ENCODE measurements at regions not wholly inside any gene's neighbourhood (a gene's known extent, or its start where the extent isn't known, plus 50 kb on each side); places are given as distances from the start of the nearest gene placed in this dataset.

DNA sequence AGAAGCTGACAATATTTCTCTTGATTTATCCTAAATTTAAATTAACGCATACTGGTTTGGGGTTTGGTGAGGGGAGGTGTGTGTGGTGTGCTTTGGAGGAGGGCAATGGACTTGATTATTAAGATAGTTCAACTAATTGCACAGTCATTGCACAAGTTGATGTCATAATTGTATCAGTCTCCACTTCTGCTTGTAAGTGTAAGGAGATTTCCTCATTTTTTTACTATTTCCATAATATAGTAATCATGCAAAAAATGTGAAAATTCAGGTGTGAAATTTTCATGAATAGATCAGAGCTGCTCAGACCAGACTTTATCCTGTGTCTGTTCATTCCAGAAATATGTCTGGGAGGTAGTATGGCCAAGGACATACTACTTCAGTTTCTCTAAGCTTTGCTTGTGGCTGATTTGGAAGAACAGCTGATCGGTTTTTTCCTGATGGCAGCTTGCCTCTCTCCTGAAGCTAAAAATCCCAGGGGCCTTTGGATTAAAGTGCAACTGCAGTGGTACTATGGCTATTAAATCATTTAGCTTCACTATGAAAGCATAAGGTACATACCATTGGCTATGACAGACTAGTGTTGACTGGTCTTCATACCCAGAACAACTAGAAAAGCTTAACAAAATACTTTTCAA is 201.8 kb upstream of the MIR17HG start:
- Histone ChIP-seq H3K27me3 (no peaks in the 10 kb centered on the region), H3K4me3 (no peak overlapping the region), H2AFZ (replicated peaks) (no peak overlapping the region), H3K9ac (no peak overlapping the region), H3K4me2 (no peak overlapping the region), H3K27ac (no peak overlapping the region), H3K79me2 (ENCODE audit: low read depth) (no peaks in the 10 kb centered on the region), H3K9me3 (ENCODE audit: low read depth) (no peaks in the 10 kb centered on the region), H3K36me3 (no peaks in the 10 kb centered on the region), H3K4me1 (no peaks in the 10 kb centered on the region), H3F3A (ENCODE audit: low read depth) (no peaks in the 10 kb centered on the region), H4K20me1 (ENCODE audit: low read depth) (no peaks in the 10 kb centered on the region)
- no peak overlapping the region for H3K27ac Mint-ChIP-seq
- peaks cover 5% of the 10 kb centered on the region for H3K9me3 Mint-ChIP-seq
- no peak overlapping the region for H3K4me3 Mint-ChIP-seq
- peaks cover 3% of the 10 kb centered on the region for H3K27me3 Mint-ChIP-seq (ENCODE audit: insufficient read depth, low read depth)
- TF ChIP-seq, protein P1, sequence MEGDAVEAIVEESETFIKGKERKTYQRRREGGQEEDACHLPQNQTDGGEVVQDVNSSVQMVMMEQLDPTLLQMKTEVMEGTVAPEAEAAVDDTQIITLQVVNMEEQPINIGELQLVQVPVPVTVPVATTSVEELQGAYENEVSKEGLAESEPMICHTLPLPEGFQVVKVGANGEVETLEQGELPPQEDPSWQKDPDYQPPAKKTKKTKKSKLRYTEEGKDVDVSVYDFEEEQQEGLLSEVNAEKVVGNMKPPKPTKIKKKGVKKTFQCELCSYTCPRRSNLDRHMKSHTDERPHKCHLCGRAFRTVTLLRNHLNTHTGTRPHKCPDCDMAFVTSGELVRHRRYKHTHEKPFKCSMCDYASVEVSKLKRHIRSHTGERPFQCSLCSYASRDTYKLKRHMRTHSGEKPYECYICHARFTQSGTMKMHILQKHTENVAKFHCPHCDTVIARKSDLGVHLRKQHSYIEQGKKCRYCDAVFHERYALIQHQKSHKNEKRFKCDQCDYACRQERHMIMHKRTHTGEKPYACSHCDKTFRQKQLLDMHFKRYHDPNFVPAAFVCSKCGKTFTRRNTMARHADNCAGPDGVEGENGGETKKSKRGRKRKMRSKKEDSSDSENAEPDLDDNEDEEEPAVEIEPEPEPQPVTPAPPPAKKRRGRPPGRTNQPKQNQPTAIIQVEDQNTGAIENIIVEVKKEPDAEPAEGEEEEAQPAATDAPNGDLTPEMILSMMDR (IDR thresholded peaks at IDR 0.05) = no peak
- no peak for TF ChIP-seq EZH2phosphoT487 (IDR thresholded peaks at IDR 0.05)
- DNase-seq (ENCODE audit: low spot score) = no peak
- H3K36me3 Mint-ChIP-seq = peaks cover 5% of the 10 kb centered on the region
- peaks cover 13% of the 10 kb centered on the region for H3K4me1 Mint-ChIP-seq

DNA sequence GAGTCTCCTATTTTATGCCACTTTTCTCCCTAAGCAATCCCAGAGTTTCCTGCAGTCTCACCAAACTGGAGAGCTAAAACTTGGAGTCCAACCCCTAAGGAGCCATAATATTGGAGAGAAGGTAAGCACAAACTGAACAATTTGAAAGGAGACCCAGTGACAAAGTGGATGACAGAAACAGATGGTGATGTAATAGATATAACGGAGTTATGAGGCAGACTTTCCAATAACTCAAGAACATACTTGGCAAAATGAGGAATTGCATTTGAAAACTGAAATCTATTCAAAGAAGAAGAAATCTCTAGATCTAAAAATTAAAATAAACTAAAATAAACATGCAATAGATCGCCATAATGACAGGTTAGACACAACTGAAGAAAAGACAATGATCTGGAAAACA is 200.9 kb upstream of the MIR17HG start:
- Mint-ChIP-seq H3K4me3 (no peak overlapping the region), H3K27ac (no peak overlapping the region), H3K4me1 (peaks cover 13% of the 10 kb centered on the region), H3K36me3 (peaks cover 2% of the 10 kb centered on the region), H3K27me3 (ENCODE audit: insufficient read depth, low read depth) (peaks cover 3% of the 10 kb centered on the region), H3K9me3 (peaks cover 2% of the 10 kb centered on the region)
- no peak overlapping the region for H3K4me3 ChIP-seq
- no peak for DNase-seq (ENCODE audit: low spot score)
- H2AFZ ChIP-seq (replicated peaks) = no peak overlapping the region
- H3K4me2 ChIP-seq = no peak overlapping the region
- H3K4me1 ChIP-seq = no peaks in the 10 kb centered on the region
- no peak for TF ChIP-seq EZH2 (IDR thresholded peaks at IDR 0.05)
- no peak for TF ChIP-seq EZH2phosphoT487 (IDR thresholded peaks at IDR 0.05)
- TF ChIP-seq, protein P1 (IDR thresholded peaks at IDR 0.05) = no peak
- H3K9me3 ChIP-seq (ENCODE audit: low read depth) = no peaks in the 10 kb centered on the region
- no peaks in the 10 kb centered on the region for H3K27me3 ChIP-seq
- H3F3A ChIP-seq (ENCODE audit: low read depth) = no peaks in the 10 kb centered on the region
- H3K36me3 ChIP-seq = no peaks in the 10 kb centered on the region
- no peaks in the 10 kb centered on the region for H3K79me2 ChIP-seq (ENCODE audit: low read depth)
- no peaks in the 10 kb centered on the region for H4K20me1 ChIP-seq (ENCODE audit: low read depth)
- no peak overlapping the region for H3K9ac ChIP-seq
- no peak overlapping the region for H3K27ac ChIP-seq

DNA sequence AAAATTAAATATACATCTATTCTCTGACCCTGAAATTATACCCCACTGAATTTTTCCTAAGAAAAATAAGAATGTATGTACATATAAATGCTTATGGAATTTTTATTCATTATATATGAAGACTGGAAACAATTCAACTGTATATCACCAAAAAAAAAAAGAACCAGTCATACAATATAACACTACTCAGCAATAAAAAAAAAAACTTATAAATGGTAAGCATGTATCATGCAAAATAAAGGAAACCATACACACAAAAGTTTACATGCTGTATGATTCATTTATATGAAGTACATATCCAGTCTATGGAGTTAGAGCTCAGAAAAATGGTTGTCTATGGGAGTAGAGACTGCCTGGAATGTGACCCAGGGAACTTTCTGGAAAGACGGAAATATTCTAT is 199.4 kb upstream of the MIR17HG start:
- peaks cover 2% of the 10 kb centered on the region for H3K36me3 Mint-ChIP-seq
- H3K9me3 ChIP-seq (ENCODE audit: low read depth) = no peaks in the 10 kb centered on the region
- H3K9ac ChIP-seq = no peak overlapping the region
- H3K4me3 Mint-ChIP-seq = no peak overlapping the region
- H3K4me3 ChIP-seq = no peak overlapping the region
- H3K79me2 ChIP-seq (ENCODE audit: low read depth) = no peaks in the 10 kb centered on the region
- no peaks in the 10 kb centered on the region for H4K20me1 ChIP-seq (ENCODE audit: low read depth)
- H3K4me1 Mint-ChIP-seq = peaks cover 10% of the 10 kb centered on the region
- DNase-seq (ENCODE audit: low spot score) = no peak
- H3K27me3 ChIP-seq = no peaks in the 10 kb centered on the region
- H3K4me1 ChIP-seq = no peaks in the 10 kb centered on the region
- no peaks in the 10 kb centered on the region for H3K36me3 ChIP-seq
- no peak overlapping the region for H2AFZ ChIP-seq (replicated peaks)
- no peak overlapping the region for H3K4me2 ChIP-seq
- no peak overlapping the region for H3K27ac Mint-ChIP-seq
- H3F3A ChIP-seq (ENCODE audit: low read depth) = no peaks in the 10 kb centered on the region
- peaks cover 3% of the 10 kb centered on the region for H3K27me3 Mint-ChIP-seq (ENCODE audit: insufficient read depth, low read depth)
- no peak for TF ChIP-seq EZH2phosphoT487 (IDR thresholded peaks at IDR 0.05)
- no peak for TF ChIP-seq EZH2 (IDR thresholded peaks at IDR 0.05)
- TF ChIP-seq, protein P1 (IDR thresholded peaks at IDR 0.05) = no peak
- H3K27ac ChIP-seq = no peak overlapping the region
- H3K9me3 Mint-ChIP-seq = peaks cover 2% of the 10 kb centered on the region

Measured in neural progenitor cell (in vitro differentiated cells).